ENCODE measurements at regions not wholly inside any gene's neighbourhood (a gene's known extent, or its start where the extent isn't known, plus 50 kb on each side); places are given as distances from the start of the nearest gene placed in this dataset.

GRCh38 chr13:78334059-78334458 is 269.3 kb downstream of the POU4F1 start:
- H3K27ac ChIP-seq (ENCODE audit: insufficient read depth, low read depth, low read length), result no peak overlapping the region
- H3K4me2 ChIP-seq (ENCODE audit: insufficient read depth, low read length), result no peak overlapping the region
- no peak for TF ChIP-seq GATA2 (IDR thresholded peaks at IDR 0.05; ENCODE audit: insufficient read depth, insufficient read length, low read depth, low read length)
- TF ChIP-seq CTCF (IDR thresholded peaks at IDR 0.05; ENCODE audit: extremely low read depth in 1 of 2, insufficient read depth in 1 of 2, low read depth in 1 of 2, low read length in 2 of 2), result no peak
- no peak for TF ChIP-seq EZH2 (IDR thresholded peaks at IDR 0.05; ENCODE audit: borderline replicate concordance, low read depth, low read length, severe bottlenecking)
- no peak for TF ChIP-seq MYC (IDR thresholded peaks at IDR 0.05; ENCODE audit: low read depth, low read length)
- no peak for TF ChIP-seq FOS (IDR thresholded peaks at IDR 0.05; ENCODE audit: borderline replicate concordance, insufficient read depth, low read length)
- no peak for TF ChIP-seq POLR2A (IDR thresholded peaks at IDR 0.05; ENCODE audit: low read depth, low read length)
- TF ChIP-seq JUN (IDR thresholded peaks at IDR 0.05; ENCODE audit: borderline replicate concordance, insufficient read depth, insufficient read length, low read depth), result no peak
- no peak for TF ChIP-seq POLR2AphosphoS5 (IDR thresholded peaks at IDR 0.05; ENCODE audit: insufficient read depth, low read depth, low read length)
- no peak for TF ChIP-seq MAX (IDR thresholded peaks at IDR 0.05; ENCODE audit: insufficient read depth, insufficient read length)
- POLR2A ChIA-PET, result no interaction called here
- FAIRE-seq, result no peak
- H3K36me3 ChIP-seq (ENCODE audit: control insufficient read depth in 2 of 2, extremely low read depth in 1 of 2, insufficient read depth in 2 of 2, low read length in 2 of 2), result no peaks in the 10 kb centered on the region
- no peaks in the 10 kb centered on the region for H3K9me3 ChIP-seq (replicated peaks; ENCODE audit: control insufficient read depth, insufficient read depth, low read length)
- no peaks in the 10 kb centered on the region for H3K79me2 ChIP-seq (ENCODE audit: control insufficient read depth, insufficient read depth, low read length)
- CTCF ChIA-PET, result no interaction called here
- H3K9me1 ChIP-seq (replicated peaks; ENCODE audit: control insufficient read depth, extremely low read depth, insufficient read depth, low read length), result no peaks in the 10 kb centered on the region
- dilution Hi-C loops (cut with MboI; ENCODE audit: extremely low pct_ligation_motif_present, low sequenced_read_pairs), result no loop called here
- no peak overlapping the region for H3K9ac ChIP-seq (replicated peaks; ENCODE audit: extremely low read depth, insufficient read depth, low read length)
- BruUV-seq (replicated peaks), result no TSS peak
- DNase-seq (ENCODE audit: low read depth, low spot score), result no peak
- no peaks in the 10 kb centered on the region for H3K4me1 ChIP-seq (ENCODE audit: control insufficient read depth, extremely low read depth, insufficient read depth, low read length)
- no peak overlapping the region for H3K4me3 ChIP-seq (replicated peaks in 1 of 3; ENCODE audit: insufficient read depth in 1 of 3, low read depth in 1 of 3, low read length in 3 of 3)
- no peaks in the 10 kb centered on the region for H3K27me3 ChIP-seq (ENCODE audit: control insufficient read depth in 2 of 2, insufficient read depth in 2 of 2, low read length in 2 of 2)
- no peak overlapping the region for H2AFZ ChIP-seq (ENCODE audit: low read depth, low read length)
- intact Hi-C loops (cut with micrococcal nuclease), result no loop called here
- no peaks in the 10 kb centered on the region for H4K20me1 ChIP-seq (replicated peaks; ENCODE audit: control insufficient read depth, extremely low read depth, insufficient read depth, low read length)
